SHP77 (cell line): ENCODE measurements at regions not wholly inside any gene's neighbourhood (a gene's known extent, or its start where the extent isn't known, plus 50 kb on each side); places are given as distances from the start of the nearest gene placed in this dataset.
"Not testable (repeated sequence)": the region's sequence is repeated elsewhere in the genome, so short reads cannot be mapped to it uniquely, and the experiment has no call there.

Source experiments
- DNase-seq, 2 experiments: peaks; one replicate each; lab custom pipeline; 2025; lab: John Stamatoyannopoulos, UW

DNA sequence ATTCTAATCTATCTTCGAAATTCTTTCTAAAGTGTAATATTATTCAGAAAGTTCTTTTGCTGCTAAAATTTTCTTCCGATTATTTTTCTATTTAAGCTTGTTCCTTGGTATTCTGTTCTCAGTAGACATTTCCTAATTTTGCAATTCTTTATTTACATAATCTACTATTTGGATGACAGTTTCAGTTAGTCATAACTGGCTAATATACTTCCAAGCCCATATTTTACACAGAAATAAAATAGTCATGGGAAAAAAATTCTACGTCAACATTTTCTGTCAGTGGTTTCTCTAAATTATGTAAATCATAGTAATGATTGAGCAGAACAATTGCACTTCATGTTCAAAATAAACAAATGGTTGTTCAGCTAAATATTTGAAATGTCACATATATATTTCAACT is 178.0 kb upstream of the ANKRD50 start:
- no peak for DNase-seq

DNA sequence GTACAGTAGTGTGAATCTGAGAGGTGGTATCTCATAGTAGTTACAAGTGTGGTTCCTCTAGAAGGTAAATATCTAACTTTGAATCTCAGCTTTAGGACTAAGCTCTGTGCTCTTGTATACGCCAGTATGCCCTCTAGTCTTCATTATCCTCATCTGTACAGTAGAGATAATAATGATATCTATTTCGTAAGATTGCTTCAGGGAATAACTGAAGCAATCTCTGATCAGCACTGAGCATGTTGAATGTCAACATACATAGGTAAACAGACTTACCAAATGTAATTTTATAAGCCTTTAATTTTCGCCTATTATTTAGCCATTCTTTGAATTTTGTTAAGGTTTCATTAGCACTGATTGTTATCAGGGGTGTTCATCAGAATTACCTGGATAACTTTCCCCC is 175.2 kb upstream of the ANKRD50 start:
- no peak for DNase-seq

DNA sequence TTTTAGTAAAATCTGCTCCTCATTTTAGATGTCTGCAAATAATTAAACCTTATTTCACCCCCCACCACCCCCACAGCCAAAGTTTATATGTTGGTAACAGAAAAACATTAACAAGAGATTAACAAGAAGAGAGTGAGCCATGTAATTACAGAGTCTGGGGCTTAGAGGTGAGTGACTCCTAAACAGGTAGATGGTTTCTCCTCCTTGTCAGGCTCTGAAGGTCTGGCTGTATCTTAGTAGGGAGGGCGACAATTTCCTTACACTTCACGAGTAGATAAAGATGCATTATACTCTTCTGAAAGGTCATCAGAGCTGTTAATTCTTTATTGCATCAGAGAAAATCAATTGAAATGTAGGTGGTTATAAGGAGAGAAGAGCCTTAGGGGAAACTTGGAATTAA is 171.8 kb upstream of the ANKRD50 start:
- no peak for DNase-seq

DNA sequence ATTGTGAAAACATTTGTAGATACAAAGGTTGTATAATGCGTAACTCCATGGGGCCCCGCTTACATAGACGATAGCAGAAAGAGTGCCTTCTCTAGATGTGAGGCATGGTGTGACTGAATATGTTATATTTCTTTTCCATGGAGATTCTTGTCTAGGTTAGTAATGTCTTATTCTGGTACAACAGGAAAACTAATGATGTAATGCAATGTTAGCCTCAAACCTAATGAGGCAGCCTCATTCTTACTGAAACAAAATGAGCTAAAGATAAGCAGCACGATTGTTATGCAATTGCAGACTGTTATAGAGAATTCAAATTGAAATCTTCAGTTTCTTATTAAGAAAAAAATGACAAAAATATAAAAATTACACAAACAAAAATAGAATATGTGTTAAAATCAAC is 171.1 kb upstream of the ANKRD50 start:
- DNase-seq: no peak

DNA sequence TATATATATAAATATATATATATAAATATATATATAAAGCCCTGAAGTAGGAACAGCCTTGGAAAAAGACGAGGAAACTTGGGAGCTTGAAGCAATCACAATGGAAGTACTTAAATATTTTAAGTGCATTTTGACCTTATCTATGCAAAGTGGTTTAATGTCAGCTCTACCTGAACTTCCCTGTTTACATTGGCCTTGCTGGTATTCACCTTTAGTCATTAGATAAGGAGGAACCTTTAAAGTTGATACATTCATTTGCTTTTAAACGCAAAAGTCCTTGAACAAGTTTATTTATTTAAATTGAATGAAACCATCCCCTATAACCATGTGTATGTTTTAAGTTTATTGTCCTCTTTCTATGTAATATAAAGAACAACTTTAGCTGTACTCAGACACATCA is 166.7 kb upstream of the ANKRD50 start:
- DNase-seq: no peak

DNA sequence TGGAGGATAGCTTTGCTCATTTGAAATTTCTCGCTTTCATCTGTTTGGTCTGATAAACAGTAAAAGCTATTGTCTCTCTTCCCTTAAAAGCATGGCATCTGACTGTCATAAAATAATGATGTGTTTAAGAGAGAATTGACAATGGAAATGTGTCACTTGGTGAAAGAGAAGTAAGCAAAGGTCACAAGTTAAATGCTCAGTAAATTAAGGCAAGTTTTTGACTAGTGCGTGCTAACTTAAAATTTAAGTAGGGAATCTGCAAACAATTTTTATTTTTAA is 161.6 kb upstream of the ANKRD50 start:
- DNase-seq: no peak

DNA sequence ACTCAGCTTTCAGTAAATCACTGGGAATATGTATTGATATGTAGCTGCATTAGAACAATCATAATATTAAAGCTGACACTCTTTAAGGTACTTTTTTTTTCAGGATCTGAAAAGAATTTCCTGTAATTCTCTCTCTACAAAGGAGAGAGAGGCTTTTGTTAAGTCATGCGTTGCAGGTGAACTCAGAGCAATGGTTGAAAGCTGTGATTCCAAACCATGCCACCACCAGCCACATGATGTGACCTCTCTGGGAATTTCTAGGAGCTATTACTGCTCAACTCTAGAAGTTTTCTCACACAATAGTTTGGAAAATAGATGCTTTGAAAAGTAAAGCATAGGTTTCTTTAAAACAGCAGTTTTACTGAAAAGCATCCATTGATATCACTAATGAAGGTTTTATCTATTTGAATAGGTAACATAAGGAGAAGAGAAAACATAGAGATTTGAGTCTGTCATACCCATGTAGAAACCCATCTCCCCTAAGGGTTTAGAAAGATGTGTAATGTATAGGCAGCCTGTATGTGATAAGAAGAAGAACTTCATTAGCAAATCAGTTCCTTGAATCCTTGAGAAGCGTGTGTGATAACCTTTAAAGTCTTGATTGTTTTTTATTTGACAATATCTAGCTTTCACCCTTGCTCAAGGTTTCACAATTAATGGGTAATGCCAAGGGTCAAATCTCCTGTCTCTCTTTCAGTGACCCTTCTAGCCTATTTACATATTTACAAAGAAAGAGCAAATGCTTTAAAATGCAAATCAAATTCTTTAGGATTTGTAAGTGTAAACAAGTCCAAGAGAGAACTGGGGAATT is 161.0 kb upstream of the ANKRD50 start:
- DNase-seq: no peak

DNA sequence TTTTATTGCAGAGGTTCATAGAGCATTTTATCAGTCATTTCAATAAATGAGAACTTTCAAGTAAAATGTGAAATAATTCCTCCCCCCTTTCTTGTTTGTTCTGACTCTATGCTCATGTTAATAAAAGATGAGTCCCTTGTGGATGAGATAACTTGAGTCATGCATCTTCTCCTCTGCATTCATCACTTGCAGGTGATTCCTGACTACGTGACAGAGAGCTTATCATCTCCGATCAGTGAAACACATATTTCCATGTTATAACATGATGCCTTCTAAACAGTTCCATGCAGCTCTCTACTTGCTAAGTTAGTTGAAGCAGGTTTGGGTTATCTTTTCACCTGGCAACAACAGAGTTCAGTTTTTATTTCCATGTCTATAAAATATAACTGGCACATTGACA is 160.1 kb upstream of the ANKRD50 start:
- DNase-seq: no peak

DNA sequence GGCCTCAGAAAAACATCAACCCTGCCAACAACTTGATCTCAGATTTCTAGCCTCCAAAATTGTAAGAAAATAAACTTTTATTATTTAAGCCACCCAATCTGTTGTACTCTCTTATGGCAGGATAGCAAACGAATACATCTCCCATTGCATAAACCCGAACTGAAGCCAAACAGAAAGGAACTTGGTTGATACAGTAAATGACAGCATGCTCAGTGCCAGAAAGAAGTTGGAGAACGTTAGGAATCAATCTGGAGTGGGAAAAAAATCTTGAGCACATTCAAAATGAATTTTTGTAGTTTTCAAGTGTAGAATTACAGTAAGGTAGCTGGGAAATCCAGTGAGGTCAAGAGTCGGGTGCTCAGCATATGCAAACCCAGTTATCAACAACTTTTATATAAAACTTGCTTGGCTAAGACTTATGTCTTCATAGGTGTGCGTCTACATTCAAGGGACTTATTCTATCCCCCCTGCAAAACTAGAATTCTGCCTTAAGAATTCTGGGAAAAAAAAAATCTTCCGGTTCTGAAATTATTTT is 157.5 kb upstream of the ANKRD50 start:
- DNase-seq: no peak

DNA sequence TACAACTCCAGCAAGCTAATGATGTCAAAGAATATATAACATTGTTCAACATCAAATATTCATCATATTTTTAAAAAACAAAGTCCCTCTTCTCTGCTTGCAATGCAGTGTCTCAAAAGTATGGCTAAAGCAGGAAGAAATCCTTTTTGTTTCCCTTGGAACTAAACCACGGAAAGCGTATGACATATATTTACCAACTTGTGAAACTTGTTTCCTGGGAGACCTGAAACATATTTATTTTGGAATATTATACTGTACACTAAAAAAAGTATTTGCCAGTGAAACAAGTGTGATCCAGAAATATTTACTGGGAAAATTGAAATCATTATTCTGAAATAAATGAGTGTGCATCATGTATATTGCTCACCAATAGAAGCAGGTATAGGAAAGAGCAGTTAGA is 156.0 kb upstream of the ANKRD50 start:
- DNase-seq: no peak

DNA sequence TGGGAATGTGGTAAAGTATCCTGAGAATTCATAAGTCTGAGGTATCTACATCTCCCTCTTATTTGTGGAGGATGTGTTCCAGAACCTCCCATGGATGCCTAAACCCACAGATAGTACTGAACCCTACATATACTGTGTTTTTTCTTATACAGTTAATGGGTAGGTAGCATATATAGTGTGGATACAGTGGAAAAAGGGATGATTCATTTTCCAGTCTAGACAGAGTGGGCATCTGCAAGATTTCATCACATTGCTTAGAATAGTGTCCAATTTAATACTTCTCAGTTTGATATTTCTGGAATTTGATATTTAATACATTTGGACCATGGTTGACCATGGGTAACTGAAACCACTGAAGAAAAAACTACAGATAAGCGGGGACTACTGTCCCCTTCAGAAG is 155.0 kb upstream of the ANKRD50 start:
- DNase-seq: no peak

DNA sequence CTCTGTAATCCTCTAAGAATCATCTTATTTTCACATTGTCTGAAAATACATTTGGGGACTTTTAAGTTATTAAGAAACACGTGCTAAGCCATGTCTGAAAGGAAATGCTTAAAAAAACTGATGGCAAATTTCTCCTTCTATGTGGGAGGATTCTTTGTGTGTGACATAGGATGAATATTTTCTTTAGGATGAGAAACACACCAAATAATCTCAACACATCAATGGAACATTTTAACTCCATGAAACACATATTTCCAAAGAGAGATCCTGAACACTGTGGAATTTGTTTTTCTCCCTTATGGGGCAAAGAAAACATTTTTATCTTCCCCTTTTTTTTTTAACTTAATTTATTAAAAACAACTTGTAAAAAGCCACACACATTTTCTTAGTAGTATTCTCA is 153.8 kb upstream of the ANKRD50 start:
- no peak for DNase-seq

DNA sequence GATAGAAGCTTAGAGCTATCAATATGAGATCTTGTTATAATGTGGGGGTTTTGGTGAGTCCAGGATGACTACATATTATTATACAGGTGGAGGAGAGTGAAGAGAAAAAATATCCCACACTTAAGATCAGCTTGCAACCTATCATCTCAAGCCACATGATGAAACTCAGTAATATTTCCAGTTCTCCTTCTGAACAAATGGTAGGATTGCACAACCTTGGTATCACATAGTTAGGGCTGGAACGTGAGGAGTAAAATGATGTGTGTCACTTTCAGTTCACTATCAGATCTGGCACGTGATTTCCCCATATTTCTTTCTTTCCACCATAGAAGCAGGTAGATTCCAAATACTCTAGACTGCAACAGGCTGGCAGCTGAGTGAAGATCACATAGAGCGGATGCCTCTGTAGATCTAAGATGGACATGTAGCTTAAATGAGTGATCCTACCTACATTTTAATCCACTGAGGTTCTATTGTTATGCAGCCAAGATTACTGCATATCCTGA is 150.6 kb upstream of the ANKRD50 start:
- DNase-seq: no peak

DNA sequence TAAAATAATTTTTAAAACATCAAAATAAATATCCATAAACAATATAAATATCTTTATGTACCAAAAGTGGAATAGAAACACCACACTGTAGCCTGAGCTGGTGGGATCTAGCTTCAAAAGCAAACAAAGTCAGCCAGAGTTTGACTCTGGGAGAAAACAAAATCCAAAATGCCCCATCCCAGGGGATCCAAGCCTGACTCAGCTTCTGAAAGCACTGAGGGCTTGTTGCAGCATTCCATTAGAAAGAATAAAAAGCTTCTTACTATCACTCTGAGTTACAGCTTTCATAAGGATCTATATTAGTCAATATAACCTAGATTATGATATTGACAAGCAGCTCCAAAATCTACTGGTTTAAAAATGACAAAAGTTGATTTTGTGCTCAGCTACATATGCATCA is 149.7 kb upstream of the ANKRD50 start:
- DNase-seq: no peak

DNA sequence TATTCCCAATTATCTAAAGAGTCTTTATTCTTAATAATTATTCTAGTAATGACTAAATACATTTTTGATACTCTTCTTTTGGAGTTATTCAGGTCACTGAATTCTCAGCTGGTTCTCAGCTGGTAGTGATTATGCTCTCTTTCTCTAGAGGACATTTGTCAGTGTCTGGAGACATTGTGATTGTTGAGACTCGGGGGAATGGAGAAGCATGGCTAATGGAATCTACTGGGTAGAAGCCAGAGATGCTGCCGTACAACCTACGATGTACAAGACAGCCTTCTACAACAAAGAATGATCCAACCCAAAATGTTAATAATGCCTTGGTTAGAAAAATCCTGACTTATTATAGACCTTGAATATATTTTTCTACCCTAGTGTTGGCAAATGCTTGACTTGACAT is 149.2 kb upstream of the ANKRD50 start:
- DNase-seq: no peak

DNA sequence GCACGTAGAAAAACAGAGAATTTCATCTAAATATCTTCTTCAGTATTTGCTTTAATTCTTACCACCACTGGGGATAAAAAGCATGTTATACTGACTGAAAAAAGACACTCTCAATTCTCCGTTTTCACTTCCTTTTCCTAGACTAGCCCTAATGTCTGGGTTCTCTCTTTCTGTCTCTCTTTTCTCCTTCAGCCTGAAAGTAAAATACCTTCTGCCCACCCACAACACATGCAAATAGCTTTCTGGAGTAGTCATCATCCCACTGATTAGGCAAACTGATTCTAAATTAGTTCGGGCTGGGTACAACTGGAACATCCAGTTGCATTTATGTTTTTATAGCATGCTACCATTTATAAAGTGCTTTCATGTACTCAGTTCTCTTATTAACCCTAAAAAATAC is 142.4 kb upstream of the ANKRD50 start:
- DNase-seq: no peak

DNA sequence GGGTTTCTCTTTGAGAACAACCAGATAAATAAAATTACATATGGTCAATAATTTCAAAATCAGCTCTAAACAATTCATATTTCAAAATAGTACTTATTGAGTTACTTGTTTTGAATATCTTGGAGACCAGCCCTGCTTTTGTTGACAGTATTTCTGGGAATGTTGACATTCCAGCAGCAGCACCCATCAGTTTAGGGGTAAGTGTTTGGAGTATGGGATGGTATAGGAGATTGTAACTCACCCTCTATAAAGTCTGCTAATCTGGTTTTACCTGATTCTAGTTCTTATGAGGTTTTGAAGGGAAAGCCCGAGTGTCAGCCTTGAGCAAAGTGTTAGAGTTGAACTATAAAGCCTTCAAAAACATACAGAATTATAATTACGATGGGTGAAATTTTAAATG is 139.2 kb upstream of the ANKRD50 start:
- no peak for DNase-seq

DNA sequence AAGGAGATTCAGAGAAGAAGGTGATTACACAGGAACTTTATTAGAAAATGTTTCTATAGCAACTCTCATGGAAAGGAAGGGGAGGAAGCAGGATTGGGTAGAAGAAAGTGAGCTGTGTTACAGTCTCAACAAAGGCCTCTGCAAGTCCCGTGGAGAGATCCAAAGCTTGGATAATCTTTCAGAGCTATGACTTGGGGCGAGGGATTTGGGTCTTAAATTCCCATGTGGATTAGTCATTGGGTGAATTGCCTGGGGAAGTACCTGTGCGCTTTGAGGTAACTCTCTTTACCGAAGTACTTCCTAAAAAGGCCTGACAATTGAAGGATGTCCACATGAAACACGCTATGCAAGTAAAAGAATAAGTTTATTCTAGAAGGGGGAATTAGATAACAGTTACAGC is 133.8 kb upstream of the ANKRD50 start:
- DNase-seq: no peak

DNA sequence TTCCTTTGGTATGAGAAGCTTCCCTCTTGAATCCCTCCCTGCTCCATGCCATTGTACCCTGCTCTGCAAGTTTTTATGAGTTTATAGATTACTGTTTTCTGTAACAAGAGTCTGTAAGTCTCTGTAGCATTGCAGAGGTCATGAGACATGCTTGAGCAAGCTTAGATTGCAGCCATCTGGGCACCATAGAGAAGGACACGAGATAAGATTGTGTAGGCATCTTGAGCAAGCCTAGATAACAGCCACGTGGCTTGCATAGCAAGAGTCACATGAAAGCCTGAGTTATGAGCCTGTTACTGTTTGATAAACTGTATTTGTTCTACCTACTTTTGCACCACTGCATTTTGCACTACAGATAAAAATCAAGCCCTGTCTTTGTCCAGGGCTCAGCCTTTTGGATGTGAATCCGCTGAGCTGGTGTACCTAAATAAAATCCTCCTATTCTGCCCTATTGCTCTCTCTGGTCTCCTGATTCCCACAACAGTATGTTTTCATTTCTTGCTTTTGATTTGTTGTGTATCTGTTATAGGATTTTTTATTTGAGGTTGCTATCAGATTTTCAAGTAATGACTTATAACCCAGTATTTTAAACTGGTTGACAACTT is 127.4 kb upstream of the ANKRD50 start:
- no peak for DNase-seq

DNA sequence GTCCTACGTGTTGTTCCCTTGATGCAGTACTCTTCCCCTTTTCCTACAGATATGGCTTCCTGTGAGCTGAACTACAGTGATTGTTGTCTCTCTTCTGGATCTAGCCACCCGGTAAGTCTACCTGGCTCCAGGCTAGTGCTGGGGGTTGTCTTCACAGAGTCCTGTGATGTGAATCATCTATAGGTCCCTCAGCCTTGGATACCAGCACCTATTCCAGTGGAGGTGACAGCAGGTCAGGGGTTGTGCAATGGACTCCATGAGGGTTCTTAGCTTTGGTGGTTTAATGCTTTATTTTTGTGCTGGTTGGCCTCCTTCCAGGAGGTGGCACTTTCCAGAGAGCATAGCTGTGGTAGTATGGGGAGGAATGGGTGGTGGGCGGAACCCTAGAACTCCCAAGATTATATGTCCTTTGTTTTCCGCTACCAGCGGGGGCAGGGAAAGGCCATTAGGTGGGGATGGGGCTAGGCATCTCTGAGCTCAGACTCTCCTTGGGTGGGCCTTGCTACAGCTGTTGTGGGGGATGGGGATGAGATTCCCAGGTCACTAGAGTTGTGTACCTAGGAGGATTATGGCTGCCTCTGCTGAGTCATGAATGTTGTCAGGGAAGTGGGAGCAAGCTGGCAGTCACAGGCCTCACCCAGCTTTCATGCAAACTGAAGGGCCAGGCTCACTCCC is 121.4 kb upstream of the ANKRD50 start:
- DNase-seq: no peak

DNA sequence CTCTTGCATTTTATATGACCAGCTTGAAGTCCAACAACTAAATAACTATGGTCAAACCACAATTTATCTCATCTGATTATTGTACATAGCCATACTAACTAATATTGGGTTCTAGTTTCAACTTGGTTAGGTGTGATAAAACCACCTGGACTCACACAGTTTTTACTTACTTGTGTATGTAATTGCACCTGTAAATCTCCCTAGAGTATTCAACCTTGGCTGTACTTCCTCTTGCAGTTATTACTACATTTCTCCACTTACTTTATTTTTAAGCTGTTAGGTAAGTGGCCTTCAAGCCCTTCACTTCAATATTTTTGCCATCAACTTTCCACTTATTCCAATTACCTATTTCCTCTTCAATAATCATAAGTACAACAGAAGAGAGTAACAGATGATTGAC is 115.8 kb upstream of the ANKRD50 start:
- DNase-seq: no peak

DNA sequence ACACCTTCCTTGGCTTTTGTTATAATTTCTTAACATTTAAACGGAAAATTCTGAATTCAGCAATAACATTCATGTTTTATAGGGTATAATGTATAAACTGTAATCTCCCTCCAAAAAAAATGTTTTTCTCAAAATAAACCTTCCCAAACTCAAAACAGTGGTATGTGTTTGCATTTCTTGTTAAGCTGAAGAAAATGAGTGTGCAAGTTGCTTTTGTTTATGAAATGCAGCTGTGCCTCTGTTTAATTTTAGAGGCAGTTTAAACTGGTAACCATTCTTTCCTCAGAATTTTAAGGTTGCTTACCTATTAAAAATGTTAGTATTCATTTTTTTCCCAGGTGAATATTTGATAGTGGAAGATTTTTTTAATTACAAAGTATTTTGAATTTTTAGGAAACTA is 105.0 kb upstream of the ANKRD50 start:
- DNase-seq: no peak

DNA sequence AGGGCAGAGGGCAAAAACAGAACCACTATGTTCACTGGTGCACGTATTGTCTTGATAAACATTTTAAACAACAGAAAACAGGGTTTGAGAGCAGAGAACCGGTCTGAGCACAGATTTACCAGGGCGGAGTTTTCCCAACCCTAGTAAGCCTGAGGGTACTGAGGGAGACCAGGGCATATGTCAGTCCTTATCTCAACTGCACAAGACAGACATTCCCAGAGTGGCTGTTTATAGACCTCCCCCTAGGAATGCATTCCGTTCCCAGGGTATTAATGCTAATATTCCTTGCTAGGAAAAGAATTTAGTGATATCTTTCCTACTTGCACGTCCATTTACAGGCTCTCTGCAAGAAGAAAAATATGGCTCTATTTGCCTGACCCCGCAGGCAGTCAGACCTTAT is 99.7 kb upstream of the ANKRD50 start:
- not testable (repeated sequence) for DNase-seq
